ENCODE measurements at regions not wholly inside any gene's neighbourhood (a gene's known extent, or its start where the extent isn't known, plus 50 kb on each side); places are given as distances from the start of the nearest gene placed in this dataset.

DNA sequence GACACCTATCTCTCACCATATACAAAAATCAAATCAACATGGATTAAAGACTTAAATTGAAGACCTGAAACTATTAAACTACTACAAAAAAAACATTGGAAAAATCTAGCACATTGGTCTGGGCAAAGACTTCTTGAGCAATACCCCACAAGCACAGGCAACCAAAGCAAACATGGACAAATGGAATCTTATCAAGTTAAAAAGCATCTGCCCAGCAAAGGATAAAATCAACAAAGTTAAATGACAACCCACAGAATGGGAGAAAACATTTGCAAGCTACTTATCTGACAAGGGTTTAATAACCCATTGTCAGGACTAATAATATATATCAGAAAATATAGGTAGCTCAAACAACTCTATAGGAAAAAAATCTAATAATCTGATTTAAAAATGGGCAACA, 415.6 kb downstream of the KLHL13 start:
- DNase-seq, result no peak
- Histone ChIP-seq H3K36me3 (replicated peaks; ENCODE audit: insufficient read depth, low read length) (no peaks in the 10 kb centered on the region), H2AFZ (ENCODE audit: low read length) (no peak overlapping the region), H3K79me2 (ENCODE audit: low read length) (no peaks in the 10 kb centered on the region), H3F3A (ENCODE audit: insufficient read depth, low read length) (no peaks in the 10 kb centered on the region), H3K27me3 (replicated peaks; ENCODE audit: insufficient read depth, low read length) (no peaks in the 10 kb centered on the region), H3K4me3 (ENCODE audit: low read length) (no peak overlapping the region), H3K9ac (ENCODE audit: low read length) (no peak overlapping the region), H4K20me1 (ENCODE audit: insufficient read depth, low read length) (no peaks in the 10 kb centered on the region), H3K4me2 (ENCODE audit: low read depth, low read length) (no peak overlapping the region), H3K27ac (ENCODE audit: low read length) (no peak overlapping the region), H3K9me3 (replicated peaks; ENCODE audit: insufficient read depth, low read length) (no peaks in the 10 kb centered on the region), H3K4me1 (ENCODE audit: low read length) (no peaks in the 10 kb centered on the region), H3K9me2 (replicated peaks; ENCODE audit: insufficient read depth, low read length) (no peaks in the 10 kb centered on the region)
- TF ChIP-seq EZH2 (optimal IDR thresholded peaks at IDR 0.05; ENCODE audit: low read depth, low read length), result no peak

GRCh38 chrX:117689956-117690355, 426.7 kb downstream of the KLHL13 start:
- no peaks in the 10 kb centered on the region for H3K27me3 ChIP-seq (replicated peaks; ENCODE audit: insufficient read depth, low read length)
- no peaks in the 10 kb centered on the region for H4K20me1 ChIP-seq (ENCODE audit: insufficient read depth, low read length)
- H3K4me1 ChIP-seq (ENCODE audit: low read length), result no peaks in the 10 kb centered on the region
- no peak for DNase-seq
- TF ChIP-seq, protein P1, sequence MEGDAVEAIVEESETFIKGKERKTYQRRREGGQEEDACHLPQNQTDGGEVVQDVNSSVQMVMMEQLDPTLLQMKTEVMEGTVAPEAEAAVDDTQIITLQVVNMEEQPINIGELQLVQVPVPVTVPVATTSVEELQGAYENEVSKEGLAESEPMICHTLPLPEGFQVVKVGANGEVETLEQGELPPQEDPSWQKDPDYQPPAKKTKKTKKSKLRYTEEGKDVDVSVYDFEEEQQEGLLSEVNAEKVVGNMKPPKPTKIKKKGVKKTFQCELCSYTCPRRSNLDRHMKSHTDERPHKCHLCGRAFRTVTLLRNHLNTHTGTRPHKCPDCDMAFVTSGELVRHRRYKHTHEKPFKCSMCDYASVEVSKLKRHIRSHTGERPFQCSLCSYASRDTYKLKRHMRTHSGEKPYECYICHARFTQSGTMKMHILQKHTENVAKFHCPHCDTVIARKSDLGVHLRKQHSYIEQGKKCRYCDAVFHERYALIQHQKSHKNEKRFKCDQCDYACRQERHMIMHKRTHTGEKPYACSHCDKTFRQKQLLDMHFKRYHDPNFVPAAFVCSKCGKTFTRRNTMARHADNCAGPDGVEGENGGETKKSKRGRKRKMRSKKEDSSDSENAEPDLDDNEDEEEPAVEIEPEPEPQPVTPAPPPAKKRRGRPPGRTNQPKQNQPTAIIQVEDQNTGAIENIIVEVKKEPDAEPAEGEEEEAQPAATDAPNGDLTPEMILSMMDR (IDR thresholded peaks at IDR 0.05; ENCODE audit: low read length), result no peak
- TF ChIP-seq EZH2 (optimal IDR thresholded peaks at IDR 0.05; ENCODE audit: low read depth, low read length) (no peak), EZH2phosphoT487 (IDR thresholded peaks at IDR 0.05; ENCODE audit: low read length) (no peak)
- no peak overlapping the region for H3K9ac ChIP-seq (ENCODE audit: low read length)
- no peaks in the 10 kb centered on the region for H3F3A ChIP-seq (ENCODE audit: insufficient read depth, low read length)
- no peaks in the 10 kb centered on the region for H3K9me3 ChIP-seq (replicated peaks; ENCODE audit: insufficient read depth, low read length)
- no peaks in the 10 kb centered on the region for H3K36me3 ChIP-seq (replicated peaks; ENCODE audit: insufficient read depth, low read length)
- no peak overlapping the region for H3K4me2 ChIP-seq (ENCODE audit: low read depth, low read length)
- H3K4me3 ChIP-seq (ENCODE audit: low read length), result no peak overlapping the region
- H2AFZ ChIP-seq (ENCODE audit: low read length), result no peak overlapping the region
- H3K79me2 ChIP-seq (ENCODE audit: low read length), result no peaks in the 10 kb centered on the region
- H3K27ac ChIP-seq (ENCODE audit: low read length), result no peak overlapping the region
- H3K9me2 ChIP-seq (replicated peaks; ENCODE audit: insufficient read depth, low read length), result no peaks in the 10 kb centered on the region

DNA sequence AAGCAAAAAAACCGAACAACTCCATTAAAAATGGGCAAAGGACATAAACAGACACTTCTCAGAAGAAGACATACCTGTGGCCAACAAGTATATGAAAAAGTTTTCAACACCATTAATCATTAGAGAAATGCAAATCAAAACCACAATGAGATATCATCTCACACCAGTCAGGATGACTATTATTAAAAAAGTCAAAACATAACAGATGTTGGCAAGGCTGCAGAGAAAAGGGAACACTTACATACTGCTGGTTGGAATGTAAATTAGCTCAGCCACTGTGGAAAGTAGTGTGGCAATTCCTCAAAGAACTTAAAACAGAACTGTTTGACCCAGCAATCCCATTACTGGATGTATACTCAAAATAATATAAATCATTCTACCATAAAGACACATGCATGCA, 436.3 kb downstream of the KLHL13 start:
- Histone ChIP-seq H3K9me2 (replicated peaks; ENCODE audit: insufficient read depth, low read length) (no peaks in the 10 kb centered on the region), H3K27me3 (replicated peaks; ENCODE audit: insufficient read depth, low read length) (no peaks in the 10 kb centered on the region), H4K20me1 (ENCODE audit: insufficient read depth, low read length) (no peaks in the 10 kb centered on the region), H3K4me1 (ENCODE audit: low read length) (no peaks in the 10 kb centered on the region), H3K36me3 (replicated peaks; ENCODE audit: insufficient read depth, low read length) (no peaks in the 10 kb centered on the region), H3K9me3 (replicated peaks; ENCODE audit: insufficient read depth, low read length) (no peaks in the 10 kb centered on the region), H3K4me2 (ENCODE audit: low read depth, low read length) (no peak overlapping the region), H2AFZ (ENCODE audit: low read length) (no peak overlapping the region), H3K9ac (ENCODE audit: low read length) (no peak overlapping the region), H3K27ac (ENCODE audit: low read length) (no peak overlapping the region), H3F3A (ENCODE audit: insufficient read depth, low read length) (no peaks in the 10 kb centered on the region), H3K79me2 (ENCODE audit: low read length) (no peaks in the 10 kb centered on the region), H3K4me3 (ENCODE audit: low read length) (no peak overlapping the region)
- TF ChIP-seq EZH2 (optimal IDR thresholded peaks at IDR 0.05; ENCODE audit: low read depth, low read length) (no peak), EZH2phosphoT487 (IDR thresholded peaks at IDR 0.05; ENCODE audit: low read length) (no peak)
- TF ChIP-seq, protein P1 (IDR thresholded peaks at IDR 0.05; ENCODE audit: low read length), result no peak
- DNase-seq, result no peak

GRCh38 chrX:117653396-117653795, 463.2 kb downstream of the KLHL13 start:
- Histone ChIP-seq H3K4me2 (ENCODE audit: low read depth, low read length) (no peak overlapping the region), H2AFZ (ENCODE audit: low read length) (no peak overlapping the region), H3K9me2 (replicated peaks; ENCODE audit: insufficient read depth, low read length) (no peaks in the 10 kb centered on the region), H3F3A (ENCODE audit: insufficient read depth, low read length) (no peaks in the 10 kb centered on the region), H3K27me3 (replicated peaks; ENCODE audit: insufficient read depth, low read length) (no peaks in the 10 kb centered on the region), H3K9me3 (replicated peaks; ENCODE audit: insufficient read depth, low read length) (no peaks in the 10 kb centered on the region), H4K20me1 (ENCODE audit: insufficient read depth, low read length) (no peaks in the 10 kb centered on the region), H3K27ac (ENCODE audit: low read length) (no peak overlapping the region), H3K4me3 (ENCODE audit: low read length) (no peak overlapping the region), H3K79me2 (ENCODE audit: low read length) (no peaks in the 10 kb centered on the region), H3K36me3 (replicated peaks; ENCODE audit: insufficient read depth, low read length) (no peaks in the 10 kb centered on the region), H3K4me1 (ENCODE audit: low read length) (no peaks in the 10 kb centered on the region), H3K9ac (ENCODE audit: low read length) (no peak overlapping the region)
- no peak for DNase-seq
- TF ChIP-seq, protein P1 (IDR thresholded peaks at IDR 0.05; ENCODE audit: low read length), result no peak
- TF ChIP-seq EZH2phosphoT487 (IDR thresholded peaks at IDR 0.05; ENCODE audit: low read length) (no peak), EZH2 (optimal IDR thresholded peaks at IDR 0.05; ENCODE audit: low read depth, low read length) (no peak)
